Suprapubic skin (tissue), 3 donors: ENCODE measurements at regions not wholly inside any gene's neighbourhood (a gene's known extent, or its start where the extent isn't known, plus 50 kb on each side); places are given as distances from the start of the nearest gene placed in this dataset.

Source experiments
- CTCF ChIP-seq, 2 donors: fragments of 200-600 bp in 1 of 2; fragments of 450-650 bp in 1 of 2; sonication (generic) in 1 of 2; IDR thresholded peaks; one replicate each; pipeline ENCODE4 v1.5.1; 2016 to 2019; ENCODE audit warnings: antibody characterized with exemption in 2 of 2, mild to moderate bottlenecking in 1 of 2, moderate library complexity in 1 of 2
- EP300 ChIP-seq: sonication (generic); formaldehyde crosslinking; IDR thresholded peaks from one replicate; pipeline ENCODE4 v1.6.1; 2017; ENCODE audit warnings: antibody characterized with exemption

GRCh38 chr1:78367700-78368099, 123.1 kb upstream of the PTGFR start:
- TF ChIP-seq EP300 = no peak
- no peak for TF ChIP-seq CTCF (IDR thresholded peaks at IDR 0.05)
